GM12874 (cell line): ENCODE measurements at regions not wholly inside any gene's neighbourhood (a gene's known extent, or its start where the extent isn't known, plus 50 kb on each side); places are given as distances from the start of the nearest gene placed in this dataset.

Source experiments
- TF ChIP-seq, protein P1 (sequence below): IDR thresholded peaks from 2 replicates; pipeline ENCODE4 v1.5.1; 2011; ENCODE audit warnings: low read depth, mild to moderate bottlenecking, control low read depth, low read length, moderate library complexity; ENCODE audit not compliant: insufficient read depth

DNA sequence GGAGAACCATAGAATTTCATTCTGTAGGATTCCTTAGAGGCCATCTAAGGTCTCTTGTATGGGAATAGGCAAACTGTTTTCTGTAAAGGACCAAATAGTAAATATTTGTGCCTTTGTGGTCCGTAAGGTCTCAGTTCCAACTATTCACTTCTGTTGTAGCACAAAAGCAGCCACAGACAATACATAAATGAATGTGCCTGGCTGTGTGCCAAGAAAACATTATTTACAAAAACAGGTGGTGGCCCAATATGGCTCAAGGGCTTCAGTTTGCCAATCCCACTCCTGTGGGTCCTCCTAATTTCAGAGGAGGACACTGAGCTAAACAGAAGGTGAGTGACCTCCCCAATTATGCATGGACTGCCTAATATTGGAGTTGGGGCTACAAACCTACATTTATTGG, 67.6 kb upstream of the EDEM3 start:
- TF ChIP-seq, protein P1, sequence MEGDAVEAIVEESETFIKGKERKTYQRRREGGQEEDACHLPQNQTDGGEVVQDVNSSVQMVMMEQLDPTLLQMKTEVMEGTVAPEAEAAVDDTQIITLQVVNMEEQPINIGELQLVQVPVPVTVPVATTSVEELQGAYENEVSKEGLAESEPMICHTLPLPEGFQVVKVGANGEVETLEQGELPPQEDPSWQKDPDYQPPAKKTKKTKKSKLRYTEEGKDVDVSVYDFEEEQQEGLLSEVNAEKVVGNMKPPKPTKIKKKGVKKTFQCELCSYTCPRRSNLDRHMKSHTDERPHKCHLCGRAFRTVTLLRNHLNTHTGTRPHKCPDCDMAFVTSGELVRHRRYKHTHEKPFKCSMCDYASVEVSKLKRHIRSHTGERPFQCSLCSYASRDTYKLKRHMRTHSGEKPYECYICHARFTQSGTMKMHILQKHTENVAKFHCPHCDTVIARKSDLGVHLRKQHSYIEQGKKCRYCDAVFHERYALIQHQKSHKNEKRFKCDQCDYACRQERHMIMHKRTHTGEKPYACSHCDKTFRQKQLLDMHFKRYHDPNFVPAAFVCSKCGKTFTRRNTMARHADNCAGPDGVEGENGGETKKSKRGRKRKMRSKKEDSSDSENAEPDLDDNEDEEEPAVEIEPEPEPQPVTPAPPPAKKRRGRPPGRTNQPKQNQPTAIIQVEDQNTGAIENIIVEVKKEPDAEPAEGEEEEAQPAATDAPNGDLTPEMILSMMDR: no peak

DNA sequence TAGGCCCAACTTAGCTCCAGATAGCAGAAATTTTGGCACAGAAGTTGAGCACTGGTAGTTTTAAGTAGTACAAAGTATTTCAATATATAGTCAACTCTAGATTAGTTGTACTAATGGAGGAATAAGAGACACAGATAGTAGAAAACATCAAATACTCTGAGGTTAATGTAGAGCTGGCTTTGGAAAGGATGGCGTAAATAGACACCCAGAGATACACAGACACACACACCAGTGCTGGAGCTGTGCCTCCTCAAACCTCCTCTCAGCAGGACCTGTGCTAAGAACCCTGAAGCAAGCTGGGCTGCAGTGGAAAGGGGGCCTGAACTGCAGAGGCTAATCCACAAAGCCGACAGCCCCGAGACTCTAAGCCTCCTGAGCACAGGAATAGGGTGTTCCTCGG, 67.0 kb upstream of the EDEM3 start:
- TF ChIP-seq, protein P1: no peak

DNA sequence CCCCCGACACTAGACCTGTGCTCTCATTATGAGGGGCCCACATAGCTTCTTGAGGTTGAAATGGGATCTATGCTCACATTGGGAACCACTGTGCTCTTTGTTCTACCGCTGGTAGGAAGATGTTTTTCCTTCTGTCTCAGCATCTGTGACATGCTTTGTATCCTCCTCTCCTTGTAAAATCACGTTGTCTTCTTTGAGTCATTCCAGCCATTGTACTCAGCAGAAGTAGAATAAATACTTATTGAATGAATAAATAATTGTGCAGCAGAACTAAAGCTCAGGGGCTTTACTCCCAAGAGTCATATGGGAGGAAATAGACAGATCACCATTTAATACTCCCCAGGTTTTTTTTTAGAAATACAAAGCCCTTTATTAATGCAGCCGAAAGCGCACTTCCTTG, 66.3 kb upstream of the EDEM3 start:
- TF ChIP-seq, protein P1: no peak

DNA sequence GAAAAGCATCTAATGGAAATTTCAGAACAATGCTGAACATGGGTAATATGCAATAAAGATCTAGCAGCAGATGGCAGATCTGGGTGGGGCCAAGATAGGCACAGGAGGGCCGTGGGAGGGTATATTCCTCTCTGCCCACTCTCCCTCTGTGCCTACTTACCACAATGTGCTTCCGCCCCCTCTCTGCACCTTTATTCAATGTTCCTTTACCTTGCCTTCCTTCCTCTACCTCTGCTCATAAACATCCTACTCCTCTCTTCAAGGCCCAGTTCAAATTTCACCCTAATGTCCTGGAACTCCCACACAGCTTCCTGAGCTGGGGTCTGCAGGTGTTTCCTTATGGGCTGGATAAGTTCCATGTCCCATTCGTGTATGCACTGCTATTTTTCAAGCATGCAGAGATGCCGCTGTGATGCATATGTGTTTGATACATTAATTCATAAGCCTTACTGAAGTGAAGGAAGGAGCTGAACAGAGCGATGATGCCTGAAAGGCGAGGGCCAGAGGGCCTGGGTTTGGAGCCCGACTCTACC, 65.6 kb upstream of the EDEM3 start:
- TF ChIP-seq, protein P1: no peak

DNA sequence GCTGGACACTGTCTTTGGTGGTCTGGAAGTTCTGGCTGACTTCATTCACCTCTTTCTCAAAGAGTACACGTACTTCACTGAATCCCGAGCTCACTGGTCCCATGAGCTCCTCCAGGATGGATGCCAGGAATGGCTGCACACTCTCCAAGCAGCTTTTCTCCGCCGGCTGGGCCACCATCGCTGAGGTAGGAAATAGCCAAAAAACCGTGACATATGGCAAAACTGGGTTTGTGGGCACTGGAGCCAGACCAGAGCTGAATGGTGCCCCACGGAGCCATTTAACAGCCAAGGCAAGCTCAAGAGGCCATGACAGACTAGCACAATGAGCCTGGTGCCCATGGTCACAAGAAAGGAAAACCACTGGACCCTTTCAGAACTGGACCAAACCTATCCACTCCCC, 64.0 kb upstream of the EDEM3 start:
- TF ChIP-seq, protein P1: no peak

DNA sequence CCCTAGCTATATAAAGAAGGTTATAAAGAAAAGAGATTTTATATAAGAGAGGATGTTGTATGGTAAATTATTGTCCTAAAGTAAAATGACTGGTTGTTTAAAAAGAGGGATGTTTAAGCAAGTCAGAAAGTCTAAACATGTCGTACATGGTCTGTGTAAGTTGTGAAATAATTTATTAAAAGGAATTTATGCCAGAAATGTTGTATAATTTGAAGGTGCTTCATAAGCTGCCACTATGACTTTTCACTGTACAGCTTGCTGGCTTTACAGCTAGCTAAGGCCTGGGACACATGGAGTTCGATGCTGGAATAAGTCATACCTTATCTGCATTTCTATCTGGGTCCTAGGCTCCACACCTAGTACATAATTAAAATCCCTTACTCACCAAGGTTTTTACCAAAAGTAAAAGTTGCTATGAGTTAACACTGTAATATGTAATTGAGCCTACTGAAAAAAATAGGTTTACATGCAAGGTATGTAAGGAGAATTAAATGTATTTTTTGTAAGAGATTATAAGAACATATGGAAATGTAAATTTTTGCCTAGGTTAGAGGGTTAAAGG, 59.0 kb upstream of the EDEM3 start:
- TF ChIP-seq, protein P1: no peak

DNA sequence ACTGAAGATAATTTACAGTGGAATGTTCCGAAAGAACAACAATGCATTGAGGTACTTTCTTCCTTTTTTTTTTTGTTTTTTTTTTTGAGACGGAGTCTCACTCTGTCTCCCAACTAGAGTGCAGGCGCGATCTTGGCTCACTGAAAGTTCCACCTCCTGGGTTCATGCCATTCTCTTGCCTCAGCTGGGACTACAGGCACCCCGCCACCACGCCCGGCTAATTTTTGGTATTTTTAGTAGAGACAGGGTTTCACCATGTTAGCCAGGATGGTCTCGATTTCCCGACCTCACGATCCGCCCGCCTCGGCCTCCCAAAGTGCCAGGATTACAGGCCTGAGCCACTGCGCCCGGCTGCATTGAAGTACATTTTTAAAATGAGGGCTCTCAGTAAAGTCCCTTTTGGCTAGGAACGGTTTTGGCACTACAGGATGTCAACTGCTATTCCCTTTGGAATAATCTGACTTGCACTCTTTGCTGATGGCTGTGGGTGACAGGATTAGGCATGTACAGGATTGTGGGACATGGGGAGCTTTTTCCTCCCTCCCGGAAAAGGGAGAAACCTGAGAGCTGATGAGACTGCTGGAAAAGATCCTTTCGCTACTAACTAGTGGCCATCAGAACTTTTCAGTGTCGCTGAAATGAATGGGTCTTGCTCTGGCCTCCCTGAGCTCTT, 56.9 kb upstream of the EDEM3 start:
- TF ChIP-seq, protein P1: no peak
